ENCODE measurements at regions not wholly inside any gene's neighbourhood (a gene's known extent, or its start where the extent isn't known, plus 50 kb on each side); places are given as distances from the start of the nearest gene placed in this dataset.
"Not testable (repeated sequence)": the region's sequence is repeated elsewhere in the genome, so short reads cannot be mapped to it uniquely, and the experiment has no call there.

GRCh38 chr20:53669517-53670313, 76.1 kb upstream of the ZNF217 start:
- TF ChIP-seq CTCF, POLR2A (IDR thresholded peaks at IDR 0.05): not testable (repeated sequence)

All from right lobe of liver (tissue), 4 donors.